Activated T-helper 1 cell treated with anti-CD3 and anti-CD28 coated beads, Interleukin-12 subunit alpha, Interleukin-12 subunit beta, Interleukin-2, Interleukin-4 antibody, amounts not matched to agents 30 ng/mL and 10 ng/mL and 1 ng/mL, durations not matched to agents 14 hours and 24 hours and 36 hours (primary cell): ENCODE measurements at regions not wholly inside any gene's neighbourhood (a gene's known extent, or its start where the extent isn't known, plus 50 kb on each side); places are given as distances from the start of the nearest gene placed in this dataset.

ENCODE experiments used
- DNase-seq: peaks from one replicate; pipeline ENCODE4 v3.0.0; 2021; ENCODE audit warnings: low spot score
- H3K27ac Mint-ChIP-seq: one replicate; pipeline ENCODE4 v1.8.0; 2021; ENCODE audit warnings: mild to moderate bottlenecking, mixed read lengths
- H3K27me3 Mint-ChIP-seq: one replicate; pipeline ENCODE4 v1.8.0; 2022; ENCODE audit warnings: mild to moderate bottlenecking, moderate library complexity, mixed read lengths; ENCODE audit not compliant: insufficient read depth
- H3K36me3 Mint-ChIP-seq: one replicate; pipeline ENCODE4 v1.8.0; 2021; ENCODE audit warnings: low read depth, mixed read lengths
- H3K4me1 Mint-ChIP-seq: one replicate; pipeline ENCODE4 v1.8.0; 2021; ENCODE audit warnings: low read depth, mixed read lengths
- H3K4me3 Mint-ChIP-seq: one replicate; pipeline ENCODE4 v1.8.0; 2021; ENCODE audit warnings: mild to moderate bottlenecking, moderate library complexity, mixed read lengths
- H3K9me3 Mint-ChIP-seq: one replicate; pipeline ENCODE4 v1.8.0; 2021; ENCODE audit warnings: mixed read lengths
- intact Hi-C: fragments of 100-400 bp; cut with micrococcal nuclease; formaldehyde crosslinking; loops from one replicate; pipeline ENCODE4 v1.15.1; 2024

- H3K4me1 Mint-ChIP-seq, result peaks cover 6% of the 10 kb centered on the region
- H3K27me3 Mint-ChIP-seq, result no peaks in the 10 kb centered on the region
- intact Hi-C loops, result no loop called here
- H3K4me3 Mint-ChIP-seq, result no peak overlapping the region
- H3K27ac Mint-ChIP-seq, result no peak overlapping the region
- no peaks in the 10 kb centered on the region for H3K9me3 Mint-ChIP-seq
- DNase-seq, result no peak
- no peaks in the 10 kb centered on the region for H3K36me3 Mint-ChIP-seq
These were observed 147.3 kb upstream of the MAX start for GRCh38 chr14:65249471-65250161.

- no peaks in the 10 kb centered on the region for H3K9me3 Mint-ChIP-seq
- H3K36me3 Mint-ChIP-seq, result no peaks in the 10 kb centered on the region
- DNase-seq, result no peak
- H3K27me3 Mint-ChIP-seq, result no peaks in the 10 kb centered on the region
- H3K4me3 Mint-ChIP-seq, result no peak overlapping the region
- H3K27ac Mint-ChIP-seq, result no peak overlapping the region
- H3K4me1 Mint-ChIP-seq, result peaks cover 11% of the 10 kb centered on the region
- intact Hi-C loops, result no loop called here
These were observed 147.8 kb upstream of the MAX start for GRCh38 chr14:65250162-65250495.

GRCh38 chr14:65251213-65251612 is 148.9 kb upstream of the MAX start:
- Mint-ChIP-seq H3K4me1 (peaks cover 16% of the 10 kb centered on the region), H3K27me3 (no peaks in the 10 kb centered on the region), H3K36me3 (no peaks in the 10 kb centered on the region), H3K27ac (no peak overlapping the region), H3K4me3 (no peak overlapping the region), H3K9me3 (no peaks in the 10 kb centered on the region)
- no peak for DNase-seq
- intact Hi-C loops, result no loop called here

- Mint-ChIP-seq H3K27ac (no peak overlapping the region), H3K36me3 (no peaks in the 10 kb centered on the region)
- intact Hi-C loops, result no loop called here
These were observed 150.4 kb upstream of the MAX start for GRCh38 chr14:65252482-65253255.

GRCh38 chr14:65255029-65255545 is 152.8 kb upstream of the MAX start:
- intact Hi-C loops, result no loop called here
- H3K36me3 Mint-ChIP-seq, result peaks cover 4% of the 10 kb centered on the region
- H3K27me3 Mint-ChIP-seq, result no peaks in the 10 kb centered on the region
- H3K9me3 Mint-ChIP-seq, result peaks cover 4% of the 10 kb centered on the region
- no peak for DNase-seq
- no peak overlapping the region for H3K4me3 Mint-ChIP-seq
- H3K27ac Mint-ChIP-seq, result no peak overlapping the region
- H3K4me1 Mint-ChIP-seq, result peaks cover 24% of the 10 kb centered on the region

More at GRCh38 chr14:65252482-65253255, 150.4 kb upstream of the MAX start:
- Mint-ChIP-seq H3K9me3 (no peaks in the 10 kb centered on the region), H3K4me1 (peaks cover 18% of the 10 kb centered on the region), H3K27me3 (no peaks in the 10 kb centered on the region), H3K4me3 (no peak overlapping the region)
- no peak for DNase-seq

GRCh38 chr14:65255583-65256461 is 153.5 kb upstream of the MAX start:
- H3K9me3 Mint-ChIP-seq, result peaks cover 4% of the 10 kb centered on the region
- no peak overlapping the region for H3K4me3 Mint-ChIP-seq
- intact Hi-C loops, result no loop called here
- DNase-seq, result no peak
- peaks cover 30% of the 10 kb centered on the region for H3K4me1 Mint-ChIP-seq
- peaks cover 4% of the 10 kb centered on the region for H3K36me3 Mint-ChIP-seq
- no peaks in the 10 kb centered on the region for H3K27me3 Mint-ChIP-seq
- no peak overlapping the region for H3K27ac Mint-ChIP-seq

- Mint-ChIP-seq H3K27ac (no peak overlapping the region), H3K9me3 (peaks cover 4% of the 10 kb centered on the region), H3K27me3 (no peaks in the 10 kb centered on the region), H3K36me3 (peaks cover 4% of the 10 kb centered on the region), H3K4me1 (peaks cover 30% of the 10 kb centered on the region), H3K4me3 (no peak overlapping the region)
- no peak for DNase-seq
- intact Hi-C loops, result no loop called here
These were observed 154.4 kb upstream of the MAX start for GRCh38 chr14:65256714-65257113.

GRCh38 chr14:65257425-65257824 is 155.1 kb upstream of the FUT8 start:
- peaks cover 30% of the 10 kb centered on the region for H3K4me1 Mint-ChIP-seq
- intact Hi-C loops, result no loop called here
- H3K36me3 Mint-ChIP-seq, result peaks cover 4% of the 10 kb centered on the region
- H3K4me3 Mint-ChIP-seq, result no peak overlapping the region
- no peak overlapping the region for H3K27ac Mint-ChIP-seq
- H3K27me3 Mint-ChIP-seq, result no peaks in the 10 kb centered on the region
- peaks cover 4% of the 10 kb centered on the region for H3K9me3 Mint-ChIP-seq
- DNase-seq, result no peak

- Mint-ChIP-seq H3K4me1 (peaks cover 30% of the 10 kb centered on the region), H3K9me3 (peaks cover 4% of the 10 kb centered on the region), H3K36me3 (peaks cover 4% of the 10 kb centered on the region), H3K27ac (no peak overlapping the region), H3K27me3 (no peaks in the 10 kb centered on the region), H3K4me3 (no peak overlapping the region)
- DNase-seq, result no peak
- intact Hi-C loops, result no loop called here
These were observed 154.1 kb upstream of the FUT8 start for GRCh38 chr14:65258391-65258790.

GRCh38 chr14:65259000-65259399 is 153.5 kb upstream of the FUT8 start:
- peaks cover 30% of the 10 kb centered on the region for H3K4me1 Mint-ChIP-seq
- DNase-seq, result no peak
- no peaks in the 10 kb centered on the region for H3K27me3 Mint-ChIP-seq
- H3K36me3 Mint-ChIP-seq, result peaks cover 4% of the 10 kb centered on the region
- intact Hi-C loops, result no loop called here
- no peak overlapping the region for H3K4me3 Mint-ChIP-seq
- H3K27ac Mint-ChIP-seq, result no peak overlapping the region
- peaks cover 4% of the 10 kb centered on the region for H3K9me3 Mint-ChIP-seq

GRCh38 chr14:65260786-65261185 is 151.7 kb upstream of the FUT8 start:
- no peak for DNase-seq
- Mint-ChIP-seq H3K27ac (no peak overlapping the region), H3K27me3 (no peaks in the 10 kb centered on the region), H3K36me3 (peaks cover 4% of the 10 kb centered on the region), H3K4me1 (peaks cover 18% of the 10 kb centered on the region), H3K4me3 (no peak overlapping the region), H3K9me3 (peaks cover 4% of the 10 kb centered on the region)
- intact Hi-C loops, result no loop called here

GRCh38 chr14:65261425-65261920 is 151.1 kb upstream of the FUT8 start:
- Mint-ChIP-seq H3K4me1 (peaks cover 11% of the 10 kb centered on the region), H3K27ac (no peak overlapping the region), H3K4me3 (no peak overlapping the region), H3K9me3 (peaks cover 4% of the 10 kb centered on the region), H3K36me3 (peaks cover 4% of the 10 kb centered on the region), H3K27me3 (no peaks in the 10 kb centered on the region)
- intact Hi-C loops, result no loop called here
- no peak for DNase-seq
